ENCODE measurements at regions not wholly inside any gene's neighbourhood (a gene's known extent, or its start where the extent isn't known, plus 50 kb on each side); places are given as distances from the start of the nearest gene placed in this dataset.

DNA sequence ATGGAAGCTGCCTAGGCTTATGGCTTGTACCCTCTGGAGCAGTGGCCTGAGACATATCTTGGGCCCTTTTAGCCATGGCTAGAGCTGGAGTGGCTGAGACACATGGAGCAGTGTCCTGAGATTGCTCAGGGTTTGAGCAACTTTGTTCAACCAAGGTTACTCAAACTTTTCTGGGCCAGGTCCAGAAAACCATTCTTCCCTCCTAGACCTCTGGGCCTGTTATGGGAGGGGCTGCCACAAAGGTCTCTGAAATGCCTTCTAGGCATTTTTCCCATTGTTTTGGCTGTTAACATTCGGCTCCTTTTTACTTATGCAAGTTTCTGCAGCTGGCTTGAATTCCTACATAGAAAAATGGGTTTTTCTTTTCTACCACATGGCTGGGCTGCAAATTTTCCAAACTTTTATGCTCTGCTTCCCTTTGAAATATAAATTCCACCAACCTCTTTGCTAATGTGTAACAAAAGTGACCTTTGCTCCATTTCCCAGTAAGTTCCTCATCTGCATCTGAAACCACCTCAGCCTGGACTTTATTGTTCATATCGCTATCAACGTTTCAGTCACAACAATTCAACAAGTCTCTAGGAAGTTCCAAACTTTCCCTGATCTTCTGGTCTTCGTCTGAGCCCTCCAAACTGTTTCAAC is 84.9 kb upstream of the MAP4K3 start (continued):
- TF ChIP-seq, protein P1, sequence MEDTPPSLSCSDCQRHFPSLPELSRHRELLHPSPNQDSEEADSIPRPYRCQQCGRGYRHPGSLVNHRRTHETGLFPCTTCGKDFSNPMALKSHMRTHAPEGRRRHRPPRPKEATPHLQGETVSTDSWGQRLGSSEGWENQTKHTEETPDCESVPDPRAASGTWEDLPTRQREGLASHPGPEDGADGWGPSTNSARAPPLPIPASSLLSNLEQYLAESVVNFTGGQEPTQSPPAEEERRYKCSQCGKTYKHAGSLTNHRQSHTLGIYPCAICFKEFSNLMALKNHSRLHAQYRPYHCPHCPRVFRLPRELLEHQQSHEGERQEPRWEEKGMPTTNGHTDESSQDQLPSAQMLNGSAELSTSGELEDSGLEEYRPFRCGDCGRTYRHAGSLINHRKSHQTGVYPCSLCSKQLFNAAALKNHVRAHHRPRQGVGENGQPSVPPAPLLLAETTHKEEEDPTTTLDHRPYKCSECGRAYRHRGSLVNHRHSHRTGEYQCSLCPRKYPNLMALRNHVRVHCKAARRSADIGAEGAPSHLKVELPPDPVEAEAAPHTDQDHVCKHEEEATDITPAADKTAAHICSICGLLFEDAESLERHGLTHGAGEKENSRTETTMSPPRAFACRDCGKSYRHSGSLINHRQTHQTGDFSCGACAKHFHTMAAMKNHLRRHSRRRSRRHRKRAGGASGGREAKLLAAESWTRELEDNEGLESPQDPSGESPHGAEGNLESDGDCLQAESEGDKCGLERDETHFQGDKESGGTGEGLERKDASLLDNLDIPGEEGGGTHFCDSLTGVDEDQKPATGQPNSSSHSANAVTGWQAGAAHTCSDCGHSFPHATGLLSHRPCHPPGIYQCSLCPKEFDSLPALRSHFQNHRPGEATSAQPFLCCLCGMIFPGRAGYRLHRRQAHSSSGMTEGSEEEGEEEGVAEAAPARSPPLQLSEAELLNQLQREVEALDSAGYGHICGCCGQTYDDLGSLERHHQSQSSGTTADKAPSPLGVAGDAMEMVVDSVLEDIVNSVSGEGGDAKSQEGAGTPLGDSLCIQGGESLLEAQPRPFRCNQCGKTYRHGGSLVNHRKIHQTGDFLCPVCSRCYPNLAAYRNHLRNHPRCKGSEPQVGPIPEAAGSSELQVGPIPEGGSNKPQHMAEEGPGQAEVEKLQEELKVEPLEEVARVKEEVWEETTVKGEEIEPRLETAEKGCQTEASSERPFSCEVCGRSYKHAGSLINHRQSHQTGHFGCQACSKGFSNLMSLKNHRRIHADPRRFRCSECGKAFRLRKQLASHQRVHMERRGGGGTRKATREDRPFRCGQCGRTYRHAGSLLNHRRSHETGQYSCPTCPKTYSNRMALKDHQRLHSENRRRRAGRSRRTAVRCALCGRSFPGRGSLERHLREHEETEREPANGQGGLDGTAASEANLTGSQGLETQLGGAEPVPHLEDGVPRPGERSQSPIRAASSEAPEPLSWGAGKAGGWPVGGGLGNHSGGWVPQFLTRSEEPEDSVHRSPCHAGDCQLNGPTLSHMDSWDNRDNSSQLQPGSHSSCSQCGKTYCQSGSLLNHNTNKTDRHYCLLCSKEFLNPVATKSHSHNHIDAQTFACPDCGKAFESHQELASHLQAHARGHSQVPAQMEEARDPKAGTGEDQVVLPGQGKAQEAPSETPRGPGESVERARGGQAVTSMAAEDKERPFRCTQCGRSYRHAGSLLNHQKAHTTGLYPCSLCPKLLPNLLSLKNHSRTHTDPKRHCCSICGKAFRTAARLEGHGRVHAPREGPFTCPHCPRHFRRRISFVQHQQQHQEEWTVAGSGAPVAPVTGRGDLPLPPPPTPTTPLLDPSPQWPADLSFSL (CRISPR knock-in tag; IDR thresholded peaks at IDR 0.05), result no peak
- TF ChIP-seq ZMAT3 (CRISPR knock-in tag; conservative IDR thresholded peaks at IDR 0.05) (no peak), ZNF720 (CRISPR knock-in tag; IDR thresholded peaks at IDR 0.05) (no peak), ZNF557 (CRISPR knock-in tag; IDR thresholded peaks at IDR 0.05) (no peak), KDM2A (CRISPR knock-in tag; IDR thresholded peaks at IDR 0.05; ENCODE audit: borderline replicate concordance, low read depth) (no peak), SETDB1 (CRISPR knock-in tag; IDR thresholded peaks at IDR 0.05; ENCODE audit: borderline replicate concordance) (peak; percentile 86; the same call in 1 of the 2 replicates), FOXO1 (CRISPR knock-in tag; IDR thresholded peaks at IDR 0.05) (no peak), TARDBP (CRISPR knock-in tag; IDR thresholded peaks at IDR 0.05) (no peak), SALL1 (CRISPR knock-in tag; IDR thresholded peaks at IDR 0.05) (no peak), FOXK1 (CRISPR knock-in tag; IDR thresholded peaks at IDR 0.05; ENCODE audit: borderline replicate concordance, low read depth) (no peak), SOX6 (IDR thresholded peaks at IDR 0.05) (no peak), SOX6 (CRISPR knock-in tag; IDR thresholded peaks at IDR 0.05) (peak; percentile 6; the same call in 1 of the 2 replicates), ATAD3A (CRISPR knock-in tag; IDR thresholded peaks at IDR 0.05) (no peak)
- TF ChIP-seq, protein P2, sequence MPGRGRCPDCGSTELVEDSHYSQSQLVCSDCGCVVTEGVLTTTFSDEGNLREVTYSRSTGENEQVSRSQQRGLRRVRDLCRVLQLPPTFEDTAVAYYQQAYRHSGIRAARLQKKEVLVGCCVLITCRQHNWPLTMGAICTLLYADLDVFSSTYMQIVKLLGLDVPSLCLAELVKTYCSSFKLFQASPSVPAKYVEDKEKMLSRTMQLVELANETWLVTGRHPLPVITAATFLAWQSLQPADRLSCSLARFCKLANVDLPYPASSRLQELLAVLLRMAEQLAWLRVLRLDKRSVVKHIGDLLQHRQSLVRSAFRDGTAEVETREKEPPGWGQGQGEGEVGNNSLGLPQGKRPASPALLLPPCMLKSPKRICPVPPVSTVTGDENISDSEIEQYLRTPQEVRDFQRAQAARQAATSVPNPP (CRISPR knock-in tag; IDR thresholded peaks at IDR 0.05), result no peak
- TF ChIP-seq, protein P3, sequence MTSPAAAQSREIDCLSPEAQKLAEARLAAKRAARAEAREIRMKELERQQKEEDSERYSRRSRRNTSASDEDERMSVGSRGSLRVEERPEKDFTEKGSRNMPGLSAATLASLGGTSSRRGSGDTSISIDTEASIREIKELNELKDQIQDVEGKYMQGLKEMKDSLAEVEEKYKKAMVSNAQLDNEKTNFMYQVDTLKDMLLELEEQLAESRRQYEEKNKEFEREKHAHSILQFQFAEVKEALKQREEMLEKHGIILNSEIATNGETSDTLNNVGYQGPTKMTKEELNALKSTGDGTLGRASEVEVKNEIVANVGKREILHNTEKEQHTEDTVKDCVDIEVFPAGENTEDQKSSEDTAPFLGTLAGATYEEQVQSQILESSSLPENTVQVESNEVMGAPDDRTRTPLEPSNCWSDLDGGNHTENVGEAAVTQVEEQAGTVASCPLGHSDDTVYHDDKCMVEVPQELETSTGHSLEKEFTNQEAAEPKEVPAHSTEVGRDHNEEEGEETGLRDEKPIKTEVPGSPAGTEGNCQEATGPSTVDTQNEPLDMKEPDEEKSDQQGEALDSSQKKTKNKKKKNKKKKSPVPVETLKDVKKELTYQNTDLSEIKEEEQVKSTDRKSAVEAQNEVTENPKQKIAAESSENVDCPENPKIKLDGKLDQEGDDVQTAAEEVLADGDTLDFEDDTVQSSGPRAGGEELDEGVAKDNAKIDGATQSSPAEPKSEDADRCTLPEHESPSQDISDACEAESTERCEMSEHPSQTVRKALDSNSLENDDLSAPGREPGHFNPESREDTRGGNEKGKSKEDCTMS (CRISPR knock-in tag; conservative IDR thresholded peaks at IDR 0.05), result no peak
- TF ChIP-seq, protein P4, sequence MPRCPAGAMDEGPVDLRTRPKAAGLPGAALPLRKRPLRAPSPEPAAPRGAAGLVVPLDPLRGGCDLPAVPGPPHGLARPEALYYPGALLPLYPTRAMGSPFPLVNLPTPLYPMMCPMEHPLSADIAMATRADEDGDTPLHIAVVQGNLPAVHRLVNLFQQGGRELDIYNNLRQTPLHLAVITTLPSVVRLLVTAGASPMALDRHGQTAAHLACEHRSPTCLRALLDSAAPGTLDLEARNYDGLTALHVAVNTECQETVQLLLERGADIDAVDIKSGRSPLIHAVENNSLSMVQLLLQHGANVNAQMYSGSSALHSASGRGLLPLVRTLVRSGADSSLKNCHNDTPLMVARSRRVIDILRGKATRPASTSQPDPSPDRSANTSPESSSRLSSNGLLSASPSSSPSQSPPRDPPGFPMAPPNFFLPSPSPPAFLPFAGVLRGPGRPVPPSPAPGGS (CRISPR knock-in tag; IDR thresholded peaks at IDR 0.05), result no peak
- TF ChIP-seq, protein P5, sequence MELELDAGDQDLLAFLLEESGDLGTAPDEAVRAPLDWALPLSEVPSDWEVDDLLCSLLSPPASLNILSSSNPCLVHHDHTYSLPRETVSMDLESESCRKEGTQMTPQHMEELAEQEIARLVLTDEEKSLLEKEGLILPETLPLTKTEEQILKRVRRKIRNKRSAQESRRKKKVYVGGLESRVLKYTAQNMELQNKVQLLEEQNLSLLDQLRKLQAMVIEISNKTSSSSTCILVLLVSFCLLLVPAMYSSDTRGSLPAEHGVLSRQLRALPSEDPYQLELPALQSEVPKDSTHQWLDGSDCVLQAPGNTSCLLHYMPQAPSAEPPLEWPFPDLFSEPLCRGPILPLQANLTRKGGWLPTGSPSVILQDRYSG (CRISPR knock-in tag; IDR thresholded peaks at IDR 0.05), result no peak
